HG03103 (cell line): ENCODE measurements at regions not wholly inside any gene's neighbourhood (a gene's known extent, or its start where the extent isn't known, plus 50 kb on each side); places are given as distances from the start of the nearest gene placed in this dataset.

ENCODE experiments used
- ATAC-seq: cut with Tn5 transposase; IDR thresholded peaks from one replicate; pipeline ENCODE4 v1.9.1; 2021; ENCODE audit warnings: low read depth; ENCODE audit not compliant: unreplicated experiment

- ATAC-seq = no peak
Measured at GRCh38 chr6:10307028-10307427, 107.8 kb downstream of the TFAP2A start.

- ATAC-seq = no peak
Measured at GRCh38 chr6:10305790-10306415, 109.0 kb downstream of the TFAP2A start.

DNA sequence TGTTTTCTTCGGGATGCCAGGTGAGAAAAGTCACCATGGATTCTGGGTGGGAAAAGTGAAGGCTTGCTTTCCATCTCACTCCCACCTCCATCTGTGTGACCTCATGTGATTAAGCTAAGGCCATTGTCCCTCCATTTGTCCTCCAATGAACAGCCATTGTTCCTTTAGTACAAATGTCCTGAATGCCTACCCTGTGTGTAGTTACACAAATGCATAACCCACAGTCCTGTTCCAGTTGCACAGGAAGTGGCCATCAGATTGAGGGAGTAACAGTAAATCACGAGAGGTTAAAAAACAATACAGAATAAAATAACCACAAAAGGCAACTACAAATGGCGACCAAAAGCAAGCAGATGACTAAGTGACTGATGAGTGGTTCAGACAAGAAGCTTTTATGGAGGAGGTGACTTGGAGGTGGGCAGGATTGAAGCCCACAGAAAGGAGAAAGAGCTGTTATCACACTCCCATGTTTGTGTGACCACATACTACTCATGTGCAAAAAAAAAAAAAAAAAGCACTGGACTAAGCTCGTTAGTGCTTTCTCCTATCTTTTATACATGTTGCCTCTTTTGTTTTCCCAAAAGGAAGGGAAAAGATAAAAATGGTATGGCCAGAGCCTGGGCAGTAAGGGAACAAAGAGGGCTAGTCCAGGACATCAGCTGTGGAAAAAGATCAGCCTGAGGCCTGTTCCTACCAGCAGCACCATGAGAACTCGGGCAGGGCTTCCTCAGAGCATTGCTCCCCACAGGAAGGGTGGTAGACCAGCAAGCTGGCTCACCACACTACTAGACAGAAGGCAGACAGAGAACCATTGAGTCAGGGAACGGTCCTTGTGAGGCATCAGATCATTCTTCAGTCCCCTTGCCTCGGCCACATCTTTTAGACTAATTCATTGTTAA, 111.0 kb downstream of the TFAP2A start:
- ATAC-seq = no peak

DNA sequence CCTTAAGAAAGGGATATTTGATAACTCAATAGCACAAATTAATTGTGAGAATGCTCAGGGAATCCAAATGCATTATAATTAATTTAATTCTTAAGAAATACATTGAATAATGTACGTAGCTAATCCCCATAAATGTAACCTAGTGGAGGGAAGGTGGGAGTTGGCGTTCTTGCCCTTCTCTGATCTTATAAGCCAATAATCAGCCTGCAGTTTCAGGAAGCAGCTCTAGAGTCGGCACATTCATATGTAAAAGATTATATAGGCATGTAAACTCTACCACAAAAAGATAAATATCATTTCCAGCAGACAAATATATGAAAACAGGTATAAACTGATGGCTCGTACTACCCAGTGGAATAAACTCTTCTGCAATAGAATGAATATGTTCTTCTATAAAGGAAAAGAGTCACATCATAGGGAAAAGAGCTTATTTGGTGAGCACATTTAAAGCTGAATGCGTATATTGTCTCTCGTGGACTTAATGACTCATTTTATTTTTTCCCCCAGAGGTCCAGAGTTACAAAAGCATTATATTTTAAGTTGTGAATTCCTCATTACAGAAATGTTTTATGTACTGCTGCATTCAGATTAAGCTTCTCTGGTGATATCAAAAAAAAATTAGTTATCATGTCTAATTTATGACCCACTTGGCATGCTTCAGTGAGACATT, 112.2 kb downstream of the TFAP2A start:
- no peak for ATAC-seq

- no peak for ATAC-seq
Measured at GRCh38 chr6:10300071-10300470, 114.8 kb downstream of the TFAP2A start.

GRCh38 chr6:10297832-10298231, 117.0 kb downstream of the TFAP2A start:
- no peak for ATAC-seq

DNA sequence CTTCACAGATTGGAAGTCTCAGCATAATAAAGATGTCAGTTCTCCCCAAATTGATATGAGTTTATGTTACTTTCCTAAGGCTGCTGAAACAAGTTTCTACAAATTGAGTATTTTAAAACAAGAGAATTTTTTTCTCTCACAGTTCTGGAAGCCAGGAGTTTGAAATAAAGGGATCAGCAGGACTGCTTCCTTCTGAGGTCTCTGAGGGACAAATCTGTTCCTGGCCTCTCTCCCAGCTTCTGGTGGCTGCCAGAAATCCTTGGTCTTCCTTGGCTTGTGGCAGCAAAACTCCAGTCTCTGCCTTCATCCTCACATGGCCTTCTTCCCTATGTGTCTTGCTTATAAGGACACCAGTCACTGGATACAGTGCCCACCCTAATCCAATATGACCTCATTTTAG, 136.1 kb downstream of the TFAP2A start:
- ATAC-seq = no peak

- no peak for ATAC-seq
Measured at GRCh38 chr6:10276660-10277287, 138.1 kb downstream of the TFAP2A start.

GRCh38 chr6:10276106-10276505, 138.8 kb downstream of the TFAP2A start:
- ATAC-seq = no peak

- no peak for ATAC-seq
Measured at GRCh38 chr6:10272591-10272990, 142.3 kb downstream of the TFAP2A start.

- ATAC-seq = no peak
Measured at GRCh38 chr6:10271982-10272381, 142.9 kb downstream of the TFAP2A start.

GRCh38 chr6:10269814-10270472, 144.9 kb downstream of the TFAP2A start:
- peak; percentile 68 for ATAC-seq

DNA sequence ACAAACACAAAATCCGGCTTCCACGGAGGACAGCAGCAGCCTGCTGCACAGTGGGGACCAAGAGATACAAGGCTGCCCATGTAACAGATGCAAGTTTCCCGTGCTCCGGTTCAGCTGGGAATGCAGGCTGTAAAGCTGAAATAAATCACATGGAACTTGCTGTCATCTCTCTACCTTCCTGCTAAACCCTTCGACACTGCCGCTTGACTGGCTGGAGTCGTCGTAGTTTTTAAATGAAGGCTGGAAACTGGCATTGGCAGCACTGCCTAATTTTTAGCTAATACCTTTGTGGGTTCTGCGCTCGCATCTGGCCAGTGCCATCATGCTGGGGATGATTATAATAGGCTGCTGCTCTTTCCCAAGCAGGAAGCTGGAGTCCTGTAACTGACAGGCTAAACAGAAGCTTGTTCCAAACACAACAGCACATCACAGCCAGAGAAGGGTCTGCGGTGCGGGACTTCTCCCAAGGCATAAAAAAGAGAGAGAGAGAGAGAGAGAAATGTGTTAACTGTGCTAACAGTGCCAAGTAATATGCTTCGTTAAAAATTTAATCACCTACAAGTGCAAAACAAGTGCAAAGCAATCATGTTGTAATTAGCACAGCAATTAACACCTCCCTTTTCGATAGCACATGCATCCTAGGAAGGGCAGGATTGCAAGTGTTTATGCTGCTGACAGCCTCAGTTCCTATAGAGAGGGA, 146.1 kb downstream of the TFAP2A start:
- no peak for ATAC-seq

DNA sequence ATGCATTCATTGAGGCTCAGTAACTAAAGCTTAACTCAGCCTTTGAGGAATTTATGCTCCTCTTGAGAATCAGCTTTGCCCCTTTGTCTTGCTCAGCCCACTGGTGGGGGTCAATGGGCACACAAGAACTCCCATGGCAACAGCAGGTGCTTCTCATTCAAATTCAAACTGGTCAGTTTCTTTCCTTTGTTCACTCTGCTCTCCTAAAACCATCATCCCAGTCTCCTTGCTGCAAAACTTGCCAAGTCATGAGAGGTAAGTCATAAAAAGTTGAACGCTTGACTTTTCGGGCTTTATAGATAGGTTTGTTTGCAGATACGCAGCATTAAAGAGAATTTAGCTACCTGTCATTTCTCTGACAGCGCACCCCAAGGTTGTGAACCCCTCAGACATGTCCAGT, 146.8 kb downstream of the TFAP2A start:
- no peak for ATAC-seq

DNA sequence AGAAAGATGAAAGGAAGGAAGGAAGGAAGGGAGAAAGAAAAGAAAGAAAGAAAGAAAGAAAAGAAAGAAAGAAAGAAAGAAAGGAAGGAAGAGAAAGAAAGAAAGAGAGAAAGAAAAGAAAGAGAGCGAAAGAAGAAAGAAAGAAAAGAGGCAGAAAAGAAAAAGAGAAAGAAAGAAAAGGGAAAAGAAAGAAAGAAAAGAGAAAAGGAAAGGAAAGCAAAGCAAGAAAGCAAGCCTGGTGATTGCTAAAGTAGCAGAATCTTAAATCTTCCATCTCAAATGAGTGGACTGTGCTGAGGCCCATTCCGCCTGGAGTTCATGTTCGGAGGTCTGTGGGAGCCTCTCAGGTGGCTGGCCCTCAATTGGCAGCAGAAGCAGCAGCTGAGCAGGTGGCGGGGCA, 148.4 kb downstream of the TFAP2A start:
- no peak for ATAC-seq

GRCh38 chr6:10266061-10266460, 148.8 kb downstream of the TFAP2A start:
- ATAC-seq = no peak

GRCh38 chr6:10262505-10262904, 152.4 kb downstream of the TFAP2A start:
- ATAC-seq = no peak

DNA sequence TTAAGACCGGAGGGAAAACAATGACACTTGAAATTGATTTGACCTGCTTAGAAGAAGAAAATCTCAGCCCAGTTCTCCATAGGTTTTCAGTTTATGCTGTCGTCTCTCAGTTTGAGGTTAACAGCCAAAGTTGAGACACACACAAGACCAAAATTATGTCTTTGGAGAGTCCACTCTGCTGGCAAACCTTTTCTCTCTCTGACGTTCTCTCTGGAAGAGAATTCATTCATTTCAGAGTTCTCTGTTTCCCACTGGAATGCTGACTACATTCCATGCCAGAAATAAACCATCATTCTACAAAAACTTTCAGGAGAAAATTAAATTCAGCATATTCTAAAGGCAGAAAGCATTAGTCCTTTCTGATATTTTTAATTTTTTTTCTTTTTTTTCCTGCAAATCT, 155.2 kb downstream of the TFAP2A start:
- ATAC-seq = no peak

GRCh38 chr6:10258341-10258740, 156.5 kb downstream of the TFAP2A start:
- no peak for ATAC-seq

- ATAC-seq = no peak
Measured at GRCh38 chr6:10256113-10256690, 158.7 kb downstream of the TFAP2A start.
